HG03442 (cell line): ENCODE measurements at regions not wholly inside any gene's neighbourhood (a gene's known extent, or its start where the extent isn't known, plus 50 kb on each side); places are given as distances from the start of the nearest gene placed in this dataset.

Experiments
- ATAC-seq: cut with Tn5 transposase; IDR thresholded peaks from one replicate; pipeline ENCODE4 v1.9.1; 2021; ENCODE audit warnings: mild to moderate bottlenecking, moderate library complexity; ENCODE audit not compliant: unreplicated experiment

- ATAC-seq: no peak
Measured at GRCh38 chr5:68475476-68475983, 260.0 kb downstream of the PIK3R1 start.

GRCh38 chr5:68476854-68477253 is 261.3 kb downstream of the PIK3R1 start:
- ATAC-seq: no peak

GRCh38 chr5:68478301-68479095 is 262.9 kb downstream of the PIK3R1 start:
- ATAC-seq: no peak

- ATAC-seq: no peak
Measured at GRCh38 chr5:68479524-68479923, 264.0 kb downstream of the PIK3R1 start.

GRCh38 chr5:68480335-68480940 is 264.9 kb downstream of the PIK3R1 start:
- ATAC-seq: no peak

GRCh38 chr5:68482199-68482598 is 266.6 kb downstream of the PIK3R1 start:
- ATAC-seq: no peak

- ATAC-seq: no peak
Measured at GRCh38 chr5:68484307-68485068, 268.9 kb downstream of the PIK3R1 start.

GRCh38 chr5:68489556-68489955 is 274.0 kb downstream of the PIK3R1 start:
- ATAC-seq: no peak

- no peak for ATAC-seq
Measured at GRCh38 chr5:68490406-68490805, 274.9 kb downstream of the PIK3R1 start.

GRCh38 chr5:68494771-68495170 is 279.2 kb downstream of the PIK3R1 start:
- no peak for ATAC-seq

- ATAC-seq: no peak
Measured at GRCh38 chr5:68499987-68500386, 284.4 kb downstream of the PIK3R1 start.

GRCh38 chr5:68500813-68501212 is 285.3 kb downstream of the PIK3R1 start:
- no peak for ATAC-seq

GRCh38 chr5:68502531-68502930 is 287.0 kb downstream of the PIK3R1 start:
- ATAC-seq: no peak

- ATAC-seq: no peak
Measured at GRCh38 chr5:68504306-68504705, 288.8 kb downstream of the PIK3R1 start.

- no peak for ATAC-seq
Measured at GRCh38 chr5:68505917-68506860, 290.6 kb downstream of the PIK3R1 start.

GRCh38 chr5:68515514-68515913 is 300.0 kb downstream of the PIK3R1 start:
- ATAC-seq: no peak

GRCh38 chr5:68518286-68518685 is 302.7 kb downstream of the PIK3R1 start:
- no peak for ATAC-seq

- ATAC-seq: no peak
Measured at GRCh38 chr5:68519143-68519542, 303.6 kb downstream of the PIK3R1 start.

- no peak for ATAC-seq
Measured at GRCh38 chr5:68521776-68522175, 306.2 kb downstream of the PIK3R1 start.

- ATAC-seq: no peak
Measured at GRCh38 chr5:68522863-68523262, 307.3 kb downstream of the PIK3R1 start.
